H1 (cell line): ENCODE measurements at regions not wholly inside any gene's neighbourhood (a gene's known extent, or its start where the extent isn't known, plus 50 kb on each side); places are given as distances from the start of the nearest gene placed in this dataset.

ENCODE experiments used
- CTCF ChIA-PET: fragments of 300-600 bp; sonication (Branson Sonifier 250); formaldehyde crosslinking; loops from one replicate; lab custom pipeline; 2021; ENCODE audit not compliant: partially characterized antibody; lab: Charles Lee
- POLR2A ChIA-PET: fragments of 300-600 bp; sonication (Branson Sonifier 250); formaldehyde crosslinking; loops from one replicate; lab custom pipeline; 2021; ENCODE audit warnings: inconsistent platforms; ENCODE audit not compliant: partially characterized antibody; lab: Charles Lee
- DNase-seq, 2 experiments: peaks; one replicate each; pipeline versions ENCODE4 v3.0.0 to v3.0.0-alpha.2; 2010 to 2022; ENCODE audit warnings: low spot score in 2 of 2, low read depth in 1 of 2, mixed read lengths in 1 of 2
- FAIRE-seq: peaks from 2 replicates; lab custom pipeline; 2011; peaks lifted over from hg19 to GRCh38; lab: Jason Lieb, UNC
- H2AFZ ChIP-seq: 2 replicates; pipeline ENCODE4 v1.8.1; 2012; ENCODE audit warnings: low read length, inconsistent platforms
- H2AK5ac ChIP-seq: 2 replicates; pipeline ENCODE4 v1.6.1; 2013; ENCODE audit warnings: low read depth, low read length
- H2BK120ac ChIP-seq: replicated peaks from 2 replicates; pipeline ENCODE3; 2013; ENCODE audit warnings: low read depth, low read length, inconsistent platforms
- H2BK12ac ChIP-seq: 2 replicates; pipeline ENCODE4 v1.6.1; 2013; ENCODE audit warnings: low read depth, low read length
- H2BK15ac ChIP-seq: 2 replicates; pipeline ENCODE4 v1.6.1; 2013; ENCODE audit warnings: low read length
- H2BK20ac ChIP-seq: 2 replicates; pipeline ENCODE4 v1.6.1; 2013; ENCODE audit warnings: low read length
- H2BK5ac ChIP-seq: 2 replicates; pipeline ENCODE4 v1.6.1; 2013; ENCODE audit warnings: low read depth, low read length
- H3K14ac ChIP-seq: 2 replicates; pipeline ENCODE4 v1.6.1; 2013; ENCODE audit warnings: inconsistent platforms; ENCODE audit not compliant: insufficient read length
- H3K18ac ChIP-seq: 2 replicates; pipeline ENCODE4 v1.6.1; 2013; ENCODE audit warnings: low read length; ENCODE audit errors: extremely low read depth
- H3K23ac ChIP-seq: 2 replicates; pipeline ENCODE4 v1.6.1; 2013; ENCODE audit warnings: inconsistent platforms; ENCODE audit not compliant: insufficient read length
- H3K23me2 ChIP-seq: 2 replicates; pipeline ENCODE4 v1.6.1; 2013; ENCODE audit warnings: low read depth, low read length
- H3K27ac ChIP-seq: 2 replicates; pipeline ENCODE4 v1.6.1; 2011; ENCODE audit warnings: low read depth, low read length, inconsistent platforms
- H3K27me3 ChIP-seq, 4 experiments: replicated peaks in 1 of 4; 1 replicate in 1 of 4; 2 replicates in 3 of 4; pipeline versions ENCODE4 v1.6.1 to v1.8.1; 2011 to 2013; ENCODE audit warnings: low read length in 3 of 4, mild to moderate bottlenecking in 3 of 4, inconsistent platforms in 2 of 4, mixed read lengths in 2 of 4, moderate library complexity in 1 of 4; ENCODE audit not compliant: control insufficient read depth in 3 of 4, insufficient read depth in 3 of 4; ENCODE audit errors: extremely low read depth in 1 of 4
- H3K36me3 ChIP-seq, 4 experiments: 2 replicates each; pipeline versions ENCODE4 v1.6.1 to v1.8.1; 2011 to 2013; ENCODE audit warnings: mild to moderate bottlenecking in 4 of 4, low read length in 3 of 4, moderate library complexity in 2 of 4, control low read depth in 1 of 4, inconsistent platforms in 1 of 4; ENCODE audit not compliant: insufficient read depth in 4 of 4, control insufficient read depth in 2 of 4
- H3K4ac ChIP-seq: replicated peaks from 2 replicates; pipeline ENCODE3; 2013; ENCODE audit warnings: low read length, low read depth, mixed read lengths, inconsistent platforms; ENCODE audit not compliant: insufficient read length
- H3K4me1 ChIP-seq, 4 experiments: replicated peaks in 1 of 4; 1 replicate in 1 of 4; 2 replicates in 3 of 4; pipeline versions ENCODE4 v1.6.1 to v1.8.1; 2011 to 2013; ENCODE audit warnings: low read length in 3 of 4, inconsistent platforms in 2 of 4, mixed read lengths in 1 of 4; ENCODE audit not compliant: insufficient read depth in 4 of 4, control insufficient read depth in 3 of 4
- H3K4me2 ChIP-seq, 2 experiments: 2 replicates each; pipeline versions ENCODE4 v1.6.1 to v1.8.1; 2011 to 2013; ENCODE audit warnings: low read depth in 2 of 2, low read length in 2 of 2, control low read depth in 1 of 2, inconsistent platforms in 1 of 2, mild to moderate bottlenecking in 1 of 2; ENCODE audit not compliant: insufficient read depth in 1 of 2
- H3K4me3 ChIP-seq, 4 experiments: fragments of 200-600, 300-600 bp in 1 of 4; sonication (generic), shearing (Covaris generic), sonication (Bioruptor Twin) in 1 of 4; 2 replicates each; pipeline versions ENCODE4 v1.5.1 to v1.8.1; 2011 to 2016; ENCODE audit warnings: low read length in 4 of 4, low read depth in 3 of 4, control low read depth in 2 of 4, inconsistent platforms in 2 of 4, mild to moderate bottlenecking in 2 of 4, mixed read lengths in 1 of 4, moderate library complexity in 1 of 4; ENCODE audit not compliant: insufficient read depth in 2 of 4; ENCODE audit errors: extremely low read depth in 1 of 4
- H3K56ac ChIP-seq: replicated peaks from 2 replicates; pipeline ENCODE3; 2013; ENCODE audit warnings: low read depth, mild to moderate bottlenecking, mixed read lengths, low read length, inconsistent platforms; ENCODE audit not compliant: insufficient read length
- H3K79me1 ChIP-seq: 2 replicates; pipeline ENCODE4 v1.6.1; 2013; ENCODE audit warnings: low read depth, low read length, control low read depth
- H3K79me2 ChIP-seq, 2 experiments: 2 replicates each; pipeline versions ENCODE4 v1.6.1 to v1.8.1; 2012 to 2013; ENCODE audit warnings: low read length in 2 of 2, mild to moderate bottlenecking in 2 of 2, inconsistent platforms in 1 of 2; ENCODE audit not compliant: insufficient read depth in 2 of 2, control insufficient read depth in 1 of 2
- H3K9ac ChIP-seq, 4 experiments: replicated peaks in 1 of 4; 1 replicate in 1 of 4; 2 replicates in 3 of 4; pipeline versions ENCODE4 v1.6.1 to v1.8.1; 2011 to 2013; ENCODE audit warnings: low read depth in 3 of 4, low read length in 3 of 4, control low read depth in 2 of 4, mild to moderate bottlenecking in 2 of 4, moderate library complexity in 2 of 4, inconsistent platforms in 1 of 4; ENCODE audit errors: extremely low read depth in 1 of 4
- H3K9me3 ChIP-seq, 2 experiments: 2 replicates each; pipeline versions ENCODE4 v1.6.1 to v1.8.1; 2012 to 2013; ENCODE audit warnings: mild to moderate bottlenecking in 2 of 2, moderate library complexity in 2 of 2, control low read depth in 1 of 2, inconsistent platforms in 1 of 2, low read depth in 1 of 2, low read length in 1 of 2, mixed read lengths in 1 of 2; ENCODE audit not compliant: insufficient read depth in 2 of 2
- H4K20me1 ChIP-seq, 2 experiments: replicated peaks in 1 of 2; 2 replicates each; pipeline versions ENCODE3 to v1.8.1; 2011 to 2013; ENCODE audit warnings: inconsistent platforms in 2 of 2, low read length in 2 of 2, mild to moderate bottlenecking in 1 of 2; ENCODE audit not compliant: insufficient read depth in 2 of 2, control insufficient read depth in 1 of 2
- H4K5ac ChIP-seq: 2 replicates; pipeline ENCODE4 v1.6.1; 2013; ENCODE audit warnings: low read length, low read depth, mixed read lengths, inconsistent platforms; ENCODE audit not compliant: insufficient read length
- H4K8ac ChIP-seq: 2 replicates; pipeline ENCODE4 v1.8.0; 2013; ENCODE audit warnings: mild to moderate bottlenecking, moderate library complexity, low read length, inconsistent platforms; ENCODE audit not compliant: insufficient read depth; ENCODE audit errors: extremely low read depth
- H4K91ac ChIP-seq: replicated peaks from 2 replicates; pipeline ENCODE3; 2013; ENCODE audit warnings: low read length, mixed read lengths, inconsistent platforms; ENCODE audit not compliant: insufficient read length
- CBX5 ChIP-seq: fragments of 300-800, 300-1000 bp; sonication (generic); IDR thresholded peaks from 2 replicates; pipeline ENCODE4 v1.7.1; 2016; ENCODE audit warnings: antibody characterized with exemption, low read length, low read depth
- CHD1 ChIP-seq: IDR thresholded peaks from 2 replicates; pipeline ENCODE4 v1.6.1; 2012; ENCODE audit warnings: low read depth, low read length, improper control_type of control experiment
- EGR1 ChIP-seq: IDR thresholded peaks from 2 replicates; pipeline ENCODE4 v1.6.1; 2011; ENCODE audit warnings: low read depth, low read length, borderline replicate concordance
- KDM5A ChIP-seq: fragments of 200-600 bp; IDR thresholded peaks from 2 replicates; pipeline ENCODE4 v1.7.1; 2012; ENCODE audit warnings: mild to moderate bottlenecking, low read length, inconsistent platforms, mixed read lengths
- RAD21 ChIP-seq, 2 experiments: IDR thresholded peaks in 1 of 2; conservative IDR thresholded peaks in 1 of 2; 2 replicates each; pipeline ENCODE4 v1.6.1; 2011; ENCODE audit warnings: low read depth in 2 of 2, low read length in 2 of 2, improper control_type of control experiment in 1 of 2, inconsistent platforms in 1 of 2, mild to moderate bottlenecking in 1 of 2, moderate library complexity in 1 of 2
- RBBP5 ChIP-seq: IDR thresholded peaks from 2 replicates; pipeline ENCODE4 v1.7.1; 2012; ENCODE audit warnings: low read depth, mild to moderate bottlenecking, inconsistent platforms, low read length, moderate library complexity, borderline replicate concordance
- SIX5 ChIP-seq: IDR thresholded peaks from 2 replicates; pipeline ENCODE4 v1.6.1; 2011; ENCODE audit warnings: mild to moderate bottlenecking, low read depth, low read length
- SP2 ChIP-seq: IDR thresholded peaks from 2 replicates; pipeline ENCODE4 v1.6.1; 2012; ENCODE audit warnings: mild to moderate bottlenecking, low read length, inconsistent platforms
- SRF ChIP-seq: IDR thresholded peaks from 2 replicates; pipeline ENCODE4 v1.6.1; 2011; ENCODE audit warnings: mild to moderate bottlenecking, low read depth, low read length, moderate library complexity
- SUZ12 ChIP-seq: fragments of 200-600 bp; sonication (generic); IDR thresholded peaks from 2 replicates; pipeline ENCODE4 v1.6.1; 2012; ENCODE audit warnings: mild to moderate bottlenecking, inconsistent platforms, low read length, moderate library complexity, mixed read lengths
- TCF12 ChIP-seq: IDR thresholded peaks from 2 replicates; pipeline ENCODE4 v1.6.1; 2011; ENCODE audit warnings: low read depth, mild to moderate bottlenecking, low read length
- WGBS, 2 experiments: shearing (Covaris generic) in 1 of 2; methylation state at CpG; one replicate each; pipeline versions ENCODE4 v1.1.6 to v1.1.7; 2013 to 2015; ENCODE audit warnings: low lambda C conversion rate in 2 of 2, mixed read lengths in 2 of 2, inconsistent platforms in 1 of 2, low coverage in 1 of 2, missing lambda C conversion rate in 1 of 2; ENCODE audit not compliant: insufficient replicate concordance in 2 of 2, insufficient coverage in 1 of 2, insufficient read length in 1 of 2; ENCODE audit errors: extremely low coverage in 1 of 2, missing lambda C conversion rate in 1 of 2; 5-methylcytosine and 5-hydroxymethylcytosine counted together

DNA sequence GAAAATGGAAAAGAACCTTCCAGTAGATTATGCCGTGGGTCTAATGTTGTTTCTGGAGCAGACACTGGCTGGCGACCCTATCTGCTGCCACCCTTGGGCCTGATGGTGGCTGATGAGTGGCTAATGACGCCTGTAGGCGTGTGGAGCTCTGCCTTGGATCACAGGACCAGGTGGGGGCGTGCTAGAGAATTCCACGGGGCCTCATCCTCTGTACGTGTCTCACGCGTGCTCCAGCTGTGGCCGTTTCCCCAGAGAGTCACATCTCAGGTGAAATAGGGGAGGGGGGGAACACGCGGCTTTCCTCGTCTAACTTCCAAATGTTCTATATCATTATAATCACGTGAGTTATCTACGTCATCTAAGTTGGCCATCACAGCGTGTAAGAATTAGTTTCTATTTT is 160.9 kb upstream of the SMIM21 start:
- WGBS, 2 experiments, result 95% methylated on average over 15 of the region's 16 CpGs; no CpG with 5 or more reads in 1 of the 2 experiments
- CTCF ChIA-PET, result no interaction called here
- FAIRE-seq (no peak), DNase-seq (no peak)
- no peak overlapping the region for H2AK5ac ChIP-seq
- H3K4me1 ChIP-seq, result peaks cover 0 to 6% (median 2%) of the 10 kb centered on the region in 4 experiments; a peak in 4 of 7 replicates
- no peaks in the 10 kb centered on the region; a peak in 1 of 8 replicates for H3K36me3 ChIP-seq
- H2BK15ac ChIP-seq, result no peak overlapping the region
- H2BK20ac ChIP-seq, result no peak overlapping the region
- H3K79me1 ChIP-seq, result no peaks in the 10 kb centered on the region
- H3K9ac ChIP-seq, result no peak overlapping the region
- peaks cover 7 to 17% of the 10 kb centered on the region in 2 experiments for H3K9me3 ChIP-seq
- no peaks in the 10 kb centered on the region for H3K23me2 ChIP-seq
- H4K20me1 ChIP-seq, result no peaks in the 10 kb centered on the region
- H2BK5ac ChIP-seq, result no peak overlapping the region
- H3K4me2 ChIP-seq, result no peak overlapping the region
- no peak overlapping the region for H3K27ac ChIP-seq
- H3K79me2 ChIP-seq, result no peaks in the 10 kb centered on the region
- H4K5ac ChIP-seq, result no peak overlapping the region
- no peak overlapping the region for H2BK12ac ChIP-seq
- no peak overlapping the region for H4K91ac ChIP-seq
- H3K56ac ChIP-seq, result no peak overlapping the region
- H3K27me3 ChIP-seq, result no peaks in the 10 kb centered on the region
- no peak overlapping the region for H2AFZ ChIP-seq
- no peak overlapping the region for H3K4ac ChIP-seq
- H3K18ac ChIP-seq, result no peak overlapping the region
- POLR2A ChIA-PET, result no interaction called here
- no peak overlapping the region for H3K14ac ChIP-seq
- no peak overlapping the region for H4K8ac ChIP-seq
- H3K23ac ChIP-seq, result no peak overlapping the region
- no peak overlapping the region for H3K4me3 ChIP-seq
- H2BK120ac ChIP-seq, result no peak overlapping the region
- TF ChIP-seq CHD1, result no peak
- no peak for TF ChIP-seq CBX5
- TF ChIP-seq SUZ12, result no peak
- no peak for TF ChIP-seq TCF12
- TF ChIP-seq RAD21 (IDR thresholded peaks at IDR 0.05 in 1 of 2, conservative IDR thresholded peaks at IDR 0.05 in 1 of 2; ENCODE audit: low read depth in 2 of 2, low read length in 2 of 2), result no peak
- no peak for TF ChIP-seq SIX5
- no peak for TF ChIP-seq EGR1
- no peak for TF ChIP-seq KDM5A
- no peak for TF ChIP-seq SRF
- TF ChIP-seq SP2, result no peak
- TF ChIP-seq RBBP5, result no peak
